UCSD-AML1 (cell line): ENCODE measurements at regions not wholly inside any gene's neighbourhood (a gene's known extent, or its start where the extent isn't known, plus 50 kb on each side); places are given as distances from the start of the nearest gene placed in this dataset.

Experiments
- DNase-seq: peaks from one replicate; lab custom pipeline; 2025; ENCODE audit not compliant: unreplicated experiment; lab: John Stamatoyannopoulos, UW

GRCh38 chr18:55166260-55166598 is 207.0 kb upstream of the CCDC68 start:
- DNase-seq = no peak

GRCh38 chr18:55163550-55163949 is 204.3 kb upstream of the CCDC68 start:
- no peak for DNase-seq

- no peak for DNase-seq
Observed at GRCh38 chr18:55161916-55162315, 202.7 kb upstream of the CCDC68 start.

- DNase-seq = no peak
Observed at GRCh38 chr18:55159027-55159426, 199.8 kb upstream of the CCDC68 start.

GRCh38 chr18:55158570-55158969 is 199.3 kb upstream of the CCDC68 start:
- no peak for DNase-seq

GRCh38 chr18:55153346-55153745 is 194.1 kb upstream of the CCDC68 start:
- DNase-seq = no peak

GRCh38 chr18:55152801-55153200 is 193.5 kb upstream of the CCDC68 start:
- no peak for DNase-seq

GRCh38 chr18:55149994-55150393 is 190.7 kb upstream of the CCDC68 start:
- no peak for DNase-seq

GRCh38 chr18:55147791-55148190 is 188.5 kb upstream of the CCDC68 start:
- no peak for DNase-seq

- DNase-seq = no peak
Observed at GRCh38 chr18:55144193-55144930, 185.1 kb upstream of the CCDC68 start.

GRCh38 chr18:55142410-55142809 is 183.1 kb upstream of the CCDC68 start:
- DNase-seq = no peak

GRCh38 chr18:55141318-55141717 is 182.1 kb upstream of the CCDC68 start:
- no peak for DNase-seq

- DNase-seq = no peak
Observed at GRCh38 chr18:55139836-55140235, 180.6 kb upstream of the CCDC68 start.

- no peak for DNase-seq
Observed at GRCh38 chr18:55139307-55139706, 180.0 kb upstream of the CCDC68 start.

- no peak for DNase-seq
Observed at GRCh38 chr18:55138401-55138800, 179.1 kb upstream of the CCDC68 start.

- no peak for DNase-seq
Observed at GRCh38 chr18:55137602-55138001, 178.3 kb upstream of the CCDC68 start.

- DNase-seq = no peak
Observed at GRCh38 chr18:55136864-55137263, 177.6 kb upstream of the CCDC68 start.

- no peak for DNase-seq
Observed at GRCh38 chr18:55136258-55136657, 177.0 kb upstream of the CCDC68 start.

GRCh38 chr18:55133378-55133777 is 174.1 kb upstream of the CCDC68 start:
- no peak for DNase-seq

GRCh38 chr18:55128437-55128836 is 169.2 kb upstream of the CCDC68 start:
- DNase-seq = no peak

- no peak for DNase-seq
Observed at GRCh38 chr18:55124078-55124763, 165.0 kb upstream of the CCDC68 start.

- DNase-seq = no peak
Observed at GRCh38 chr18:55123361-55123760, 164.1 kb upstream of the CCDC68 start.
